OCI-LY1 (cell line): ENCODE measurements at regions not wholly inside any gene's neighbourhood (a gene's known extent, or its start where the extent isn't known, plus 50 kb on each side); places are given as distances from the start of the nearest gene placed in this dataset.

Experiments
- H2AFZ ChIP-seq: fragments of 200-600 bp; sonication (generic), shearing (Covaris generic); 2 replicates; pipeline ENCODE4 v1.6.0; 2014; ENCODE audit warnings: antibody characterized with exemption, mild to moderate bottlenecking, low read length
- H3F3A ChIP-seq: fragments of 200-600 bp; sonication (generic), shearing (Covaris generic); 2 replicates; pipeline ENCODE4 v1.6.0; 2014; ENCODE audit warnings: mild to moderate bottlenecking, antibody characterized with exemption, low read length, moderate library complexity; ENCODE audit not compliant: insufficient read depth
- H3K27ac ChIP-seq: fragments of 200-600 bp; sonication (generic); 2 replicates; pipeline ENCODE4 v1.5.1; 2014; ENCODE audit warnings: low read length, mixed run types, mild to moderate bottlenecking, low read depth; ENCODE audit not compliant: poor library complexity, severe bottlenecking
- H3K27me3 ChIP-seq: fragments of 200-600 bp; sonication (generic); 2 replicates; pipeline ENCODE4 v1.6.0; 2014; ENCODE audit warnings: antibody characterized with exemption, mild to moderate bottlenecking, low read length, moderate library complexity; ENCODE audit not compliant: insufficient read depth
- H3K36me3 ChIP-seq: fragments of 200-600 bp; sonication (generic); 2 replicates; pipeline ENCODE4 v1.6.1; 2014; ENCODE audit warnings: mild to moderate bottlenecking, antibody characterized with exemption, low read length, moderate library complexity, mixed read lengths; ENCODE audit not compliant: insufficient read depth
- H3K4me1 ChIP-seq: fragments of 200-600 bp; sonication (generic); 2 replicates; pipeline ENCODE4 v1.5.1; 2014; ENCODE audit warnings: mild to moderate bottlenecking, low read length, moderate library complexity; ENCODE audit not compliant: insufficient read depth, severe bottlenecking
- H3K4me2 ChIP-seq: fragments of 200-600 bp; sonication (generic), shearing (Covaris generic); 2 replicates; pipeline ENCODE4 v1.6.1; 2014; ENCODE audit warnings: low read length
- H3K4me3 ChIP-seq: fragments of 200-600 bp; sonication (generic); 2 replicates; pipeline ENCODE4 v1.5.1; 2014; ENCODE audit warnings: low read length, low read depth, mild to moderate bottlenecking, mixed read lengths; ENCODE audit not compliant: poor library complexity, severe bottlenecking
- H3K79me2 ChIP-seq: fragments of 200-600 bp; shearing (Covaris generic); 2 replicates; pipeline ENCODE4 v1.6.1; 2016; ENCODE audit warnings: mixed run types, low read length, mixed read lengths; ENCODE audit not compliant: insufficient read depth
- H3K9ac ChIP-seq: fragments of 200-600 bp; sonication (generic), shearing (Covaris generic); 2 replicates; pipeline ENCODE4 v1.6.1; 2014; ENCODE audit warnings: mild to moderate bottlenecking, low read length, mixed read lengths
- H3K9me2 ChIP-seq: fragments of 200-600 bp; sonication (generic), shearing (Covaris generic); 2 replicates; pipeline ENCODE4 v1.6.1; 2014; ENCODE audit warnings: low read depth, mild to moderate bottlenecking, low read length, mixed read lengths
- H3K9me3 ChIP-seq: fragments of 200-600 bp; shearing (Covaris generic); 2 replicates; pipeline ENCODE4 v1.6.1; 2014; ENCODE audit warnings: low read length, mixed read lengths
- H4K20me1 ChIP-seq: fragments of 200-600 bp; sonication (generic), shearing (Covaris generic); 2 replicates; pipeline ENCODE4 v1.6.0; 2016; ENCODE audit warnings: mild to moderate bottlenecking, low read length; ENCODE audit not compliant: insufficient read depth
- CTCF ChIP-seq: fragments of 200-600 bp; sonication (generic), shearing (Covaris generic); IDR thresholded peaks from 2 replicates; pipeline ENCODE4 v1.5.1; 2017; ENCODE audit warnings: mild to moderate bottlenecking, antibody characterized with exemption, low read length, moderate library complexity, mixed read lengths
- EZH2 ChIP-seq: fragments of 200-600 bp; sonication (generic), shearing (Covaris generic); IDR thresholded peaks from 2 replicates; pipeline ENCODE4 v1.8.0; 2017; ENCODE audit warnings: borderline replicate concordance, mixed run types, mild to moderate bottlenecking, antibody characterized with exemption, low read length, moderate library complexity, mixed read lengths

GRCh38 chr21:21668198-21668597 lies 670.0 kb downstream of the NCAM2 start:
- Histone ChIP-seq H4K20me1 (no peaks in the 10 kb centered on the region), H3K4me1 (no peaks in the 10 kb centered on the region), H3K79me2 (no peaks in the 10 kb centered on the region), H3K27ac (no peak overlapping the region), H3F3A (no peaks in the 10 kb centered on the region), H3K9ac (no peak overlapping the region), H3K4me3 (no peak overlapping the region), H3K27me3 (no peaks in the 10 kb centered on the region), H3K9me3 (no peaks in the 10 kb centered on the region), H3K36me3 (no peaks in the 10 kb centered on the region), H2AFZ (no peak overlapping the region), H3K9me2 (no peaks in the 10 kb centered on the region), H3K4me2 (no peak overlapping the region)
- TF ChIP-seq EZH2 (no peak), CTCF (no peak)

GRCh38 chr21:21673959-21674358 lies 675.8 kb downstream of the NCAM2 start:
- Histone ChIP-seq H3K27ac (no peak overlapping the region), H4K20me1 (no peaks in the 10 kb centered on the region), H3K9me2 (no peaks in the 10 kb centered on the region), H3K79me2 (no peaks in the 10 kb centered on the region), H3K4me2 (no peak overlapping the region), H3K4me1 (no peaks in the 10 kb centered on the region), H3K27me3 (no peaks in the 10 kb centered on the region), H3K9ac (no peak overlapping the region), H3F3A (no peaks in the 10 kb centered on the region), H3K36me3 (no peaks in the 10 kb centered on the region), H3K4me3 (no peak overlapping the region), H3K9me3 (no peaks in the 10 kb centered on the region), H2AFZ (no peak overlapping the region)
- TF ChIP-seq CTCF (no peak), EZH2 (no peak)

DNA sequence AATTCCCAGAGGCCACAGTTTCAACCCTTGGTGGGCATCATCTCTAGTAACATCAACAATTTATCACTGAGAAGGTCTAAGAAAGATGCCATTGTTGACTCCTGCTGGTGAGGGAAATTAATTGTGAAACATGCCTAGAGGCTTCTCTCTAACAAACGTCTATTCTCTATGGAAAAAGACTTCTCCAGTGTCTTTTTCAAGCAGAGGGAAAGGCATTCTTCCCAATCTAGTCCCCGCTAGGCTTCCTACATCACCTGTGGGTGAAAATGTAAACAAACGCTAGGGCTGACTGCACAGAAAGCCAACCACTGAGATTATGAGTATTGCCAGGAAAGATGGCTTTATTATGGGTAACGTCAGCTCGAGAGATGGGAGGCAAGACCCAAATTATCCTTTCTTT lies 677.4 kb downstream of the NCAM2 start:
- H3K36me3 ChIP-seq: no peaks in the 10 kb centered on the region
- no peaks in the 10 kb centered on the region for H3K9me2 ChIP-seq
- TF ChIP-seq CTCF (no peak), EZH2 (no peak)
- no peak overlapping the region for H2AFZ ChIP-seq
- H3K4me3 ChIP-seq: no peak overlapping the region
- H3K27me3 ChIP-seq: no peaks in the 10 kb centered on the region
- H3K27ac ChIP-seq: no peak overlapping the region
- no peaks in the 10 kb centered on the region for H4K20me1 ChIP-seq
- no peaks in the 10 kb centered on the region for H3F3A ChIP-seq
- no peak overlapping the region for H3K4me2 ChIP-seq
- H3K9ac ChIP-seq: no peak overlapping the region
- no peaks in the 10 kb centered on the region for H3K79me2 ChIP-seq
- no peaks in the 10 kb centered on the region for H3K4me1 ChIP-seq
- no peaks in the 10 kb centered on the region for H3K9me3 ChIP-seq
